SK-N-SH treated with all-trans-retinoic acid at 6 μM for 48 hours (cell line): ENCODE measurements at regions not wholly inside any gene's neighbourhood (a gene's known extent, or its start where the extent isn't known, plus 50 kb on each side); places are given as distances from the start of the nearest gene placed in this dataset.

Experiments used
- ATAC-seq: fragments of 200-7000 bp; cut with Tn5 transposase; 3 replicates; pipeline ENCODE4 v1.9.1; 2020; ENCODE audit warnings: mild to moderate bottlenecking, moderate library complexity
- ARNTL ChIP-seq: fragments of 450-650 bp; formaldehyde crosslinking; IDR thresholded peaks from 2 replicates; pipeline ENCODE4 v1.5.0; 2020; ENCODE audit warnings: low read depth, mild to moderate bottlenecking, moderate library complexity, borderline replicate concordance
- BACH2 ChIP-seq: fragments of 250-450 bp; sonication (Bioruptor Pico); IDR thresholded peaks from 2 replicates; pipeline ENCODE4 v1.9.0; 2021; ENCODE audit warnings: mild to moderate bottlenecking, borderline replicate concordance
- CREB5 ChIP-seq: fragments of 250-450 bp; sonication (Bioruptor Pico); IDR thresholded peaks from 2 replicates; pipeline ENCODE4 v1.5.1; 2020; ENCODE audit warnings: low read depth, mild to moderate bottlenecking, moderate library complexity
- CSRNP3 ChIP-seq: fragments of 250-450 bp; sonication (Bioruptor Pico); IDR thresholded peaks from 2 replicates; pipeline ENCODE4 v1.5.1; 2021; ENCODE audit warnings: mild to moderate bottlenecking, moderate library complexity
- ESRRG ChIP-seq: fragments of 250-450 bp; sonication (Bioruptor Pico); IDR thresholded peaks from 2 replicates; pipeline ENCODE4 v1.6.1; 2021; ENCODE audit warnings: mild to moderate bottlenecking
- GLIS3 ChIP-seq: fragments of 250-450 bp; sonication (Bioruptor Pico); IDR thresholded peaks from 2 replicates; pipeline ENCODE4 v1.5.0; 2020; ENCODE audit warnings: mild to moderate bottlenecking, moderate library complexity
- ISL1 ChIP-seq: fragments of 250-450 bp; sonication (Bioruptor Pico); IDR thresholded peaks from 2 replicates; pipeline ENCODE4 v2.1.2; 2022; ENCODE audit warnings: mild to moderate bottlenecking, moderate library complexity
- PATZ1 ChIP-seq: fragments of 250-450 bp; sonication (Bioruptor Pico); IDR thresholded peaks from 2 replicates; pipeline ENCODE4 v1.8.0; 2020; ENCODE audit warnings: mild to moderate bottlenecking, moderate library complexity, borderline replicate concordance
- POU6F1 ChIP-seq: fragments of 250-450 bp; sonication (Bioruptor Pico); IDR thresholded peaks from 2 replicates; pipeline ENCODE4 v1.8.0; 2021; ENCODE audit warnings: low read depth, mild to moderate bottlenecking, moderate library complexity, borderline replicate concordance
- PPARA ChIP-seq: fragments of 250-450 bp; sonication (Bioruptor Pico); IDR thresholded peaks from 2 replicates; pipeline ENCODE4 v1.5.0; 2020; ENCODE audit warnings: mild to moderate bottlenecking, borderline replicate concordance
- RARB ChIP-seq: fragments of 250-450 bp; sonication (Bioruptor Pico); IDR thresholded peaks from 2 replicates; pipeline ENCODE4 v1.8.0; 2021; ENCODE audit warnings: mild to moderate bottlenecking, moderate library complexity
- SNAI2 ChIP-seq: fragments of 250-450 bp; sonication (Bioruptor Pico); IDR thresholded peaks from 2 replicates; pipeline ENCODE4 v1.5.0; 2020; ENCODE audit warnings: mild to moderate bottlenecking, moderate library complexity
- TCF4 ChIP-seq: fragments of 250-450 bp; sonication (Bioruptor Pico); IDR thresholded peaks from 2 replicates; pipeline ENCODE4 v1.8.0; 2021; ENCODE audit warnings: mild to moderate bottlenecking, moderate library complexity, borderline replicate concordance
- TOX ChIP-seq: fragments of 250-450 bp; sonication (Bioruptor Pico); IDR thresholded peaks from 2 replicates; pipeline ENCODE4 v1.8.0; 2021; ENCODE audit warnings: mild to moderate bottlenecking, moderate library complexity, borderline replicate concordance
- TSHZ2 ChIP-seq: fragments of 250-450 bp; sonication (Bioruptor Pico); IDR thresholded peaks from 2 replicates; pipeline ENCODE4 v1.5.0; 2020; ENCODE audit warnings: mild to moderate bottlenecking, moderate library complexity
- ZC3H10 ChIP-seq: fragments of 250-450 bp; sonication (Bioruptor Pico); IDR thresholded peaks from 2 replicates; pipeline ENCODE4 v1.5.1; 2021; ENCODE audit warnings: mild to moderate bottlenecking, moderate library complexity
- ZFP30 ChIP-seq: fragments of 450-650 bp; formaldehyde crosslinking; IDR thresholded peaks from 2 replicates; pipeline ENCODE4 v1.5.0; 2022; ENCODE audit warnings: mild to moderate bottlenecking, moderate library complexity
- ZNF70 ChIP-seq: fragments of 450-650 bp; formaldehyde crosslinking; IDR thresholded peaks from 2 replicates; pipeline ENCODE4 v1.5.0; 2020; ENCODE audit warnings: mild to moderate bottlenecking, moderate library complexity
- ZNF8 ChIP-seq: fragments of 450-650 bp; formaldehyde crosslinking; IDR thresholded peaks from 2 replicates; pipeline ENCODE4 v1.5.0; 2020; ENCODE audit warnings: mild to moderate bottlenecking, moderate library complexity

GRCh38 chr5:66326276-66326675, 182.2 kb downstream of the SREK1 start:
- TF ChIP-seq RARB (CRISPR knock-in tag) (no peak), CREB5 (CRISPR knock-in tag) (no peak), ZNF8 (CRISPR knock-in tag) (no peak), ESRRG (CRISPR knock-in tag) (no peak), ZFP30 (no peak), ZC3H10 (no peak), ISL1 (CRISPR knock-in tag) (no peak), CSRNP3 (CRISPR knock-in tag) (no peak), BACH2 (CRISPR knock-in tag) (no peak), PPARA (CRISPR knock-in tag) (no peak), ARNTL (CRISPR knock-in tag) (no peak), POU6F1 (no peak)
- no peak for ATAC-seq

GRCh38 chr5:66327008-66327407, 182.9 kb downstream of the SREK1 start:
- no peak for ATAC-seq
- TF ChIP-seq PPARA (CRISPR knock-in tag) = no peak
- TF ChIP-seq GLIS3 = no peak
- no peak for TF ChIP-seq ZC3H10
- no peak for TF ChIP-seq TCF4
- no peak for TF ChIP-seq PATZ1
- TF ChIP-seq ESRRG (CRISPR knock-in tag) = no peak

GRCh38 chr5:66329078-66329477, 185.0 kb downstream of the SREK1 start:
- TF ChIP-seq ZNF8 (CRISPR knock-in tag) = no peak
- no peak for TF ChIP-seq SNAI2 (CRISPR knock-in tag)
- no peak for TF ChIP-seq ISL1 (CRISPR knock-in tag)
- TF ChIP-seq PATZ1 = no peak
- no peak for TF ChIP-seq RARB (CRISPR knock-in tag)
- no peak for TF ChIP-seq BACH2 (CRISPR knock-in tag)
- no peak for TF ChIP-seq GLIS3
- TF ChIP-seq TOX = no peak
- TF ChIP-seq ARNTL (CRISPR knock-in tag) = no peak
- no peak for ATAC-seq

- TF ChIP-seq PATZ1 = no peak
- no peak for TF ChIP-seq ZC3H10
- no peak for TF ChIP-seq TOX
- no peak for TF ChIP-seq TCF4
- TF ChIP-seq CREB5 (CRISPR knock-in tag) = no peak
- no peak for TF ChIP-seq GLIS3
- no peak for TF ChIP-seq CSRNP3 (CRISPR knock-in tag)
- TF ChIP-seq ZNF70 (CRISPR knock-in tag) = no peak
- no peak for TF ChIP-seq PPARA (CRISPR knock-in tag)
- TF ChIP-seq TSHZ2 (CRISPR knock-in tag) = no peak
- TF ChIP-seq RARB (CRISPR knock-in tag) = no peak
- no peak for ATAC-seq
These were observed 189.1 kb downstream of the SREK1 start for GRCh38 chr5:66333192-66333591.
